GM12878 (cell line): ENCODE measurements at regions not wholly inside any gene's neighbourhood (a gene's known extent, or its start where the extent isn't known, plus 50 kb on each side); places are given as distances from the start of the nearest gene placed in this dataset.

Experiments
- ATAC-seq: fragments of 200-7000 bp; cut with Tn5 transposase; 3 replicates; pipeline ENCODE4 v1.9.1; 2020; ENCODE audit warnings: mild to moderate bottlenecking, moderate library complexity
- BruUV-seq: library from RNA; stranded (reverse); fragments of 400-500 nt; replicated peaks from 2 replicates; lab custom pipeline; 2021; lab: Mats Ljungman, UMichigan
- CTCF ChIA-PET: fragments of 300-600 bp; sonication (Branson Sonifier 250); formaldehyde crosslinking; extraction: SDS; loops from one replicate; lab custom pipeline; 2021; ENCODE audit warnings: inconsistent platforms; lab: Yijun Ruan, JAX
- POLR2A ChIA-PET: fragments of 350-600 bp; formaldehyde crosslinking; extraction: SDS; loops from one replicate; lab custom pipeline; 2021; ENCODE audit warnings: inconsistent platforms; lab: Charles Lee
- RAD21 ChIA-PET: fragments of 300-600 bp; sonication (Branson Sonifier 250); formaldehyde crosslinking; loops from one replicate; lab custom pipeline; 2023; ENCODE audit warnings: antibody characterized with exemption; ENCODE audit not compliant: unreplicated experiment; lab: Charles Lee
- SMC1A ChIA-PET: fragments of 300-600 bp; sonication (Branson Sonifier 250); formaldehyde crosslinking; loops from one replicate; lab custom pipeline; 2023; ENCODE audit not compliant: unreplicated experiment, uncharacterized antibody; lab: Charles Lee
- DNase-seq: peaks from one replicate; pipeline ENCODE4 v3.0.0-alpha.2; 2011; ENCODE audit warnings: low read depth, low spot score
- FAIRE-seq: peaks from 3 replicates; lab custom pipeline; 2011; peaks lifted over from hg19 to GRCh38; lab: Jason Lieb, UNC
- H2AFZ ChIP-seq: 2 replicates; pipeline ENCODE4 v1.6.0; 2011; ENCODE audit warnings: low read depth, low read length, control low read depth; ENCODE audit not compliant: control insufficient read depth
- H3K27ac ChIP-seq: 2 replicates; pipeline ENCODE4 v1.5.1; 2011; ENCODE audit warnings: control low read depth; ENCODE audit not compliant: control insufficient read depth, insufficient read depth
- H3K27me3 ChIP-seq, 2 experiments: replicated peaks in 1 of 2; 2 replicates each; pipeline versions ENCODE4 v1.6.0 to v1.6.1; 2011; ENCODE audit warnings: low read length in 1 of 2; ENCODE audit not compliant: control insufficient read depth in 2 of 2, insufficient read depth in 2 of 2
- H3K36me3 ChIP-seq, 2 experiments: 2 replicates each; pipeline ENCODE4 v1.5.1; 2011; ENCODE audit warnings: low read length in 1 of 2; ENCODE audit not compliant: control insufficient read depth in 2 of 2, insufficient read depth in 2 of 2
- H3K4me1 ChIP-seq: 2 replicates; pipeline ENCODE4 v1.6.1; 2011; ENCODE audit warnings: mild to moderate bottlenecking, low read length, moderate library complexity, mixed read lengths; ENCODE audit not compliant: control insufficient read depth, insufficient read depth
- H3K4me2 ChIP-seq: 2 replicates; pipeline ENCODE4 v1.6.0; 2011; ENCODE audit warnings: control low read depth; ENCODE audit not compliant: control insufficient read depth, insufficient read depth
- H3K4me3 ChIP-seq: fragments of 200-600 bp; sonication (generic); 2 replicates; pipeline ENCODE4 v1.5.1; 2016
- H3K79me2 ChIP-seq: 2 replicates; pipeline ENCODE4 v1.6.0; 2011; ENCODE audit warnings: low read length; ENCODE audit not compliant: control insufficient read depth, insufficient read depth
- H3K9ac ChIP-seq: 2 replicates; pipeline ENCODE4 v1.8.0; 2011; ENCODE audit warnings: low read length, control low read depth, mixed read lengths; ENCODE audit not compliant: control insufficient read depth, insufficient read depth
- H3K9me3 ChIP-seq: replicated peaks from 3 replicates; pipeline ENCODE4 v1.5.1; 2011; ENCODE audit warnings: mild to moderate bottlenecking, low read length; ENCODE audit not compliant: control insufficient read depth, insufficient read depth
- H4K20me1 ChIP-seq: 2 replicates; pipeline ENCODE4 v1.6.0; 2011; ENCODE audit not compliant: control insufficient read depth, insufficient read depth
- CEBPZ ChIP-seq: fragments of 150-350 bp; IDR thresholded peaks from 2 replicates; pipeline ENCODE4 v1.6.1; 2016; ENCODE audit warnings: low read depth, low read length
- CREB1 ChIP-seq: IDR thresholded peaks from 2 replicates; pipeline ENCODE4 v1.6.1; 2012; ENCODE audit warnings: low read depth, mild to moderate bottlenecking, inconsistent platforms
- HDAC2 ChIP-seq: fragments of 200-600 bp; sonication (generic); IDR thresholded peaks from 2 replicates; pipeline ENCODE4 v1.6.1; 2017
- NKRF ChIP-seq: fragments of 450-650 bp; conservative IDR thresholded peaks from 2 replicates; pipeline ENCODE4 v1.6.1; 2017; ENCODE audit warnings: mild to moderate bottlenecking, moderate library complexity
- POU2F2 ChIP-seq: IDR thresholded peaks from 3 replicates; pipeline ENCODE4 v1.6.1; 2011; ENCODE audit warnings: low read depth, mild to moderate bottlenecking, low read length, borderline replicate concordance
- SP1 ChIP-seq: IDR thresholded peaks from one replicate; pipeline ENCODE4 v1.6.1; 2011; ENCODE audit warnings: low read depth, low read length
- ZNF384 ChIP-seq: IDR thresholded peaks from 2 replicates; pipeline ENCODE4 v1.6.1; 2012; ENCODE audit warnings: low read depth, mild to moderate bottlenecking, low read length, improper control_type of control experiment, borderline replicate concordance
- WGBS: methylation state at CpG from one replicate; pipeline ENCODE4 v1.1.6; 2016; ENCODE audit warnings: low lambda C conversion rate; ENCODE audit not compliant: insufficient replicate concordance, insufficient coverage; ENCODE audit errors: missing lambda C conversion rate; 5-methylcytosine and 5-hydroxymethylcytosine counted together
- in situ Hi-C: fragments of 300-500 bp; cut with MboI; formaldehyde crosslinking; loops from 9 replicates; pipeline ENCODE4 v1.14.3; 2018; ENCODE audit warnings: mixed read lengths
- intact Hi-C: fragments of 100-400 bp; cut with micrococcal nuclease; formaldehyde crosslinking; loops from one replicate; pipeline ENCODE4 v1.14.2; 2022; ENCODE audit not compliant: unreplicated experiment

- Histone ChIP-seq H3K79me2 (no peaks in the 10 kb centered on the region), H3K9ac (no peak overlapping the region), H3K36me3 (no peaks in the 10 kb centered on the region), H3K27ac (no peak overlapping the region), H4K20me1 (no peaks in the 10 kb centered on the region), H3K4me3 (no peak overlapping the region), H2AFZ (no peak overlapping the region), H3K9me3 (no peaks in the 10 kb centered on the region; the same call in 2 of the 3 replicates), H3K27me3 (no peaks in the 10 kb centered on the region), H3K4me2 (no peak overlapping the region), H3K4me1 (no peaks in the 10 kb centered on the region)
- TF ChIP-seq HDAC2 (no peak), SP1 (no peak), CEBPZ (no peak), ZNF384 (no peak), CREB1 (no peak), NKRF (no peak), POU2F2 (no peak)
- SMC1A ChIA-PET = no interaction called here
- ATAC-seq (no peak), DNase-seq (no peak), FAIRE-seq (no peak)
- WGBS = 35% methylated on average over 12 of the region's 12 CpGs
- in situ Hi-C loops = no loop called here
- intact Hi-C loops = no loop called here
- POLR2A ChIA-PET = no interaction called here
- CTCF ChIA-PET = no interaction called here
- BruUV-seq = no TSS peak
- RAD21 ChIA-PET = no interaction called here
Observed at GRCh38 chr6:169960886-169961611, 209.6 kb downstream of the ERMARD start.
